ENCODE measurements at regions not wholly inside any gene's neighbourhood (a gene's known extent, or its start where the extent isn't known, plus 50 kb on each side); places are given as distances from the start of the nearest gene placed in this dataset.

GRCh38 chr18:56256659-56257058, 381.7 kb downstream of the TXNL1 start:
- TF ChIP-seq CTCF (IDR thresholded peaks at IDR 0.05; ENCODE audit: insufficient read depth, low read depth, low read length) = no peak
- TF ChIP-seq EZH2 (IDR thresholded peaks at IDR 0.05; ENCODE audit: insufficient read depth, low read length) = no peak
